ENCODE measurements at regions not wholly inside any gene's neighbourhood (a gene's known extent, or its start where the extent isn't known, plus 50 kb on each side); places are given as distances from the start of the nearest gene placed in this dataset.

GRCh38 chr11:43545610-43546009 is 134.9 kb upstream of the HSD17B12 start:
- DNase-seq (ENCODE audit: low spot score): no peak

- no peak for DNase-seq (ENCODE audit: low spot score)
These were observed 133.7 kb upstream of the HSD17B12 start for GRCh38 chr11:43546561-43547429.

- DNase-seq (ENCODE audit: low spot score): no peak
These were observed 133.1 kb upstream of the HSD17B12 start for GRCh38 chr11:43547430-43547831.

- DNase-seq (ENCODE audit: low spot score): no peak
These were observed 132.6 kb upstream of the HSD17B12 start for GRCh38 chr11:43547889-43548381.

DNA sequence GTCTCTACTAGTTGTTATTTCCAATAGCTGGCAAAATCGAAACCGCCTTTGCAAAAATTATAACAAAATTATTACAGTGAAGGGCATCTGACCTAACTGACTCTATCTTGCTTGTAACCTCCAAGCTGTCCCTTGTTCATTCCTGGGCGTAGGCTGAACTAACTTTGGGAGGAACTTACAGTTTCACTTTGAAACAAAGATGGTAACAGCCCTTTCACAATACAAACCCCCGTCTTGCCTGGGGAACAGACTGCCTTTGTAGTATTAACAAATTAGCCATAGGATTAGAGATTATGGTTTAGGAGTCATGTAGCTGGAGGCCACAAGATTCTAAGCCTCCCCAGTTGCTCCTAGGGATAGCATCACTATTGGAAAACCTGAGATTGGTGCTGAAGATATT is 131.6 kb upstream of the HSD17B12 start:
- no peak for DNase-seq (ENCODE audit: low spot score)

- DNase-seq (ENCODE audit: low spot score): no peak
These were observed 130.9 kb upstream of the HSD17B12 start for GRCh38 chr11:43549624-43550023.

DNA sequence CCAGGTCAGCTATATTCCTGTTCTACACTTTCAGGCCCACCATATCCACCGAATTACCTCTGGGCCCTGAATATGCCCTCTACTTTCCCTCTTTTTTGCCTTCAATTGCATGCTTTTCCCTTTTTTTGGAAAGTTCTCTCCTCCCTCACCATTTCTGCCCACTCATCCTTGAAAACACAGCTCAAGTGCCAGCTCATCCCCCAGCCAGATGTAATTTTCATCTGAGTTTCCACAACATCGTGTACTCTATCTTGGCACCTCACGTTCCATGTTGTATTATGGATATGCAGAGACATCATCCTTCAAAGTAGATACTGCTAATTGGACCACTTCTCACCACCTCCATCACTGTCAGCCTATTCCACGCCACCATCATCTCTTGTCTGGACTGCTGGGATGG is 129.8 kb upstream of the HSD17B12 start:
- no peak for DNase-seq (ENCODE audit: low spot score)

DNA sequence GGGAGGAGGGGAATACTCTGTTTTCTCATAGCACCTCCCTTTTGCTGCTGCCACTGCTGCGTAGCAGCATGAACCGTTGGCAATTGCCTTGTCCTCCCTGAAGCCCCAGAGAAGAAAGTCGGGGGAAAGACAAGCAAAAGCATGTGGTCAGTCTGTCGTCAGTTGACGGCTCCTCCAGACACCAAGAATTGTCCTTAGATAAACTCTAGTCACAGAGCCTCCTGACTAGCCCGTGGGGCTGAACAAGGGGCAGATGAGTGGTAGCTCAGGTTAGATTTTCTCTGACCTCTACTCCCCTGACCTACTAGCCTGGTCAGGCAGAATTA is 126.4 kb upstream of the HSD17B12 start:
- no peak for DNase-seq (ENCODE audit: low spot score)

- DNase-seq (ENCODE audit: low spot score): no peak
These were observed 125.4 kb upstream of the HSD17B12 start for GRCh38 chr11:43555186-43555585.

GRCh38 chr11:43555816-43556611 is 124.5 kb upstream of the HSD17B12 start:
- no peak for DNase-seq (ENCODE audit: low spot score)

- DNase-seq (ENCODE audit: low spot score): no peak
These were observed 123.7 kb upstream of the HSD17B12 start for GRCh38 chr11:43556612-43557375.

DNA sequence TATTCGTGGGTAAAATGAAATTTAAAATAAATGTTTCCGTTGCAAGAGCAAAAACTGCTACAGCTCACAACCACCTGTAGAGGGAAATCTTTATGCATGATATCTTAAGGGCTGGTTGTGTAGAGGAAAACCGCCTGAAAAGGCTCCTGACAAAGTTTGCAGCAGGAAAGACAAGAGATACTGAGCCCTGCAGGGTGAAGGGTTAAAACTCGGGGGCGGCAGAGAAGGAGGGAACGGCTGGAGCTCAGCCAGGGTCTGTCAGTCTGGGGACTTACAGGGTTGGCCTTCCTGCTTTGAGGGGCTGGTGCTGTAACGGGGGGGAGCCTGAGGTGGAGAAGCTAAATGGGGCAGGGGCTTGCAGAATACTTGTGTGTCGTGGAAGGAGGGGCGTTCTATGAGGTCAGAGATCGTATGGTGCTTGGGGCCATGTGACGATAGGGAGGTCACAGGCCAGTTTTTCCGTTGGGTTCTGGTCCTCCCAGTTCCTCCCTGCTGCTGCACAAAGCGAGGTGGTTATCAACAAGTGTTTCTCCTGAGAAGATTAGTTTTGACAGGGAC is 122.9 kb upstream of the HSD17B12 start:
- no peak for DNase-seq (ENCODE audit: low spot score)

- DNase-seq (ENCODE audit: low spot score): no peak
These were observed 122.4 kb upstream of the HSD17B12 start for GRCh38 chr11:43558146-43558545.

DNA sequence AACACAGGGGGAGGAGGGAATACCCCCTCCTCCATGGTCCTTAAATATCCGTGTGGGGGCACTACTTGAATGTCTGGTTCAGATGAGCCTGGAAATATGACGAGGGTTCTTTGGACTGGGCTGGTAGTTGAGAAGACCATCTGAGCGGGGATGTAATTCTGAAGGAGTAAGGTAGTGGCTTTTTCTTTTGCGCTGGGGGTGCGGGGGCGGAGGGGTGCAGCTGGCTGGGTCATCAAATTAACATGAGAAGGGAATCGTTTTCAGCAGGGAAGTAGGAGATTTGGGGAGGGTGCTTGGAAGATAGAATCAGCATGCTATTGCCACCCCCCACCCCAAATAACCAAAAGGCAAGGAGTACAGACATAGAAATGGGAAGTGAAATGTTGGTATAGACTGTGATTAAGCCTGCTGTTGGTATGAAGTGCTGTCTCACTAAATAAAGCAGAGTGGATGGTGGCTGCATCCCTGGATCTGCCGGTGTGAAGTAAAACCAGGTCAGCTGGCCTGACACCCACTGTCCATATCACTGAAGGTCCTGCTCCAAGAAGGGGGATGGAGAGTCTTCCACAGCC is 121.9 kb upstream of the HSD17B12 start:
- DNase-seq (ENCODE audit: low spot score): no peak

- no peak for DNase-seq (ENCODE audit: low spot score)
These were observed 118.7 kb upstream of the HSD17B12 start for GRCh38 chr11:43561832-43562231.

DNA sequence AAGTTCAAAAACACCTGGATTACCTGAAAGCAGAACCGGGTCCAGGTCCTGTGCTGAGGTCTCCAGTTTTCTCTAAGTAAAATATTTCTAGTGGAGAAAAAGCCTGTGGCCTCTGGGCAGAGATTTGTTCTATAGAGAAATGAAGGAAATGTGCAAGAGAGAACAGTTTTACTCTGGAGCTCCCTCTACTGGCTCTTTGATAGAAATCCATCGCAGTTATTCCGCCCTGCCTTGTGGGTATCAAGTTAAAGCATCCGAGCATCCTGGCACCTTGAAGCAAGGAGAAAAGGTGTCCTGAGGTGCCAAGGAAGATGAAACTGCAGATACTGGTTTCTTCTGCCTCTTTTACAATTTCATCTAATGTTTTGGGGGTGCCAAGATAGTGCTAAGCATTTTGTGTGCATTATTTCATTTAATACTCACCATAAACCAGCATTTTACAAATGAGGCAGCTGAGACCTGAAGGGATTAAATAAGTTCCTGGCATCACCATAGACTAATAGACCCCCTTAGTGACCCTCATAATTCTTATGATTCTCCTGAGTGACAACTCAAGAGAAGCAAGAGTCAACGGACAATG is 113.1 kb upstream of the HSD17B12 start:
- peak; percentile 24 for DNase-seq (ENCODE audit: low spot score)

DNA sequence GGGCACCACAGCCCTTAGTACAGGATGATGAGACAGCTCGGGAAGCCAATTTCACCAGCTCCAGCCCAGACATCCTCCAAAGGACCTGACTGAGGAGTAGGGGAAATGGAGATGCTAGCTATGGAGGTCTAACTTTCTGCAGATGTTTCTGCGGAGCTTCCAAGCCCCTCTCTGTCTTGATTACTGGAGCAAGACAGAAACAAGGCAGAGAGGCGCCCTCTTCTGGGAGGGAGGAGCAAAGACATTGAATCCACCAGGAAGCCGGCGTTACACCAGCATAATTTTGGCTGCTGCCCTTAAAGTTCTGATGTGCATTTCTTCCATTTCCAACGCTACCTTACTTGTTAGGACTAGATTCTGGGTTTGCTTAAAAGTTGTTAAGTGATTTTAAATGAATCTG is 107.3 kb upstream of the HSD17B12 start:
- no peak for DNase-seq (ENCODE audit: low spot score)

- DNase-seq (ENCODE audit: low spot score): no peak
These were observed 106.7 kb upstream of the HSD17B12 start for GRCh38 chr11:43573873-43574272.

GRCh38 chr11:43574411-43574810 is 106.1 kb upstream of the HSD17B12 start:
- no peak for DNase-seq (ENCODE audit: low spot score)

- DNase-seq (ENCODE audit: low spot score): no peak
These were observed 105.3 kb upstream of the HSD17B12 start for GRCh38 chr11:43574949-43575912.
